Suppressor macrophage treated with lipopolysaccharide for 1 hour (primary cell): ENCODE measurements at regions not wholly inside any gene's neighbourhood (a gene's known extent, or its start where the extent isn't known, plus 50 kb on each side); places are given as distances from the start of the nearest gene placed in this dataset.
"Not testable (repeated sequence)": the region's sequence is repeated elsewhere in the genome, so short reads cannot be mapped to it uniquely, and the experiment has no call there.

Experiments used
- DNase-seq, 3 donors: peaks; one replicate each; pipeline ENCODE4 v3.0.0-alpha.2; 2020 to 2022

- no peak for DNase-seq
Observed at GRCh38 chr3:16708285-16708684, 103.1 kb upstream of the DAZL start.

GRCh38 chr3:16711691-16712090 is 106.5 kb upstream of the DAZL start:
- not testable (repeated sequence) for DNase-seq

GRCh38 chr3:16715281-16715680 is 110.1 kb upstream of the DAZL start:
- no peak for DNase-seq

GRCh38 chr3:16719426-16719825 is 114.2 kb upstream of the DAZL start:
- DNase-seq = no peak

GRCh38 chr3:16720367-16720940 is 115.2 kb upstream of the DAZL start:
- no peak for DNase-seq

GRCh38 chr3:16721494-16721893 is 116.3 kb upstream of the DAZL start:
- no peak for DNase-seq

GRCh38 chr3:16723978-16724377 is 118.8 kb upstream of the DAZL start:
- DNase-seq = no peak

GRCh38 chr3:16724487-16724886 is 119.3 kb upstream of the DAZL start:
- DNase-seq = no peak

- DNase-seq = no peak
Observed at GRCh38 chr3:16725972-16726371, 120.7 kb upstream of the DAZL start.

GRCh38 chr3:16728770-16729745 is 123.8 kb upstream of the DAZL start:
- DNase-seq = no peak

GRCh38 chr3:16738451-16738850 is 133.2 kb upstream of the DAZL start:
- no peak for DNase-seq

- no peak for DNase-seq
Observed at GRCh38 chr3:16739541-16740105, 134.4 kb upstream of the DAZL start.

- no peak for DNase-seq
Observed at GRCh38 chr3:16740515-16740914, 135.3 kb upstream of the DAZL start.

- peak; percentile 9 to 52 (median 14) for DNase-seq
Observed at GRCh38 chr3:16741103-16741758, 136.0 kb upstream of the DAZL start.

GRCh38 chr3:16741890-16742289 is 136.7 kb upstream of the DAZL start:
- DNase-seq = peak; percentile 70 to 92 (median 78)

GRCh38 chr3:16743276-16743675 is 138.1 kb upstream of the DAZL start:
- DNase-seq = peak in 2 of 3 donors; percentile 41 to 48

GRCh38 chr3:16759227-16759903 is 125.4 kb upstream of the PLCL2 start:
- DNase-seq = no peak

GRCh38 chr3:16761571-16761970 is 123.2 kb upstream of the PLCL2 start:
- no peak for DNase-seq

GRCh38 chr3:16765661-16766060 is 119.1 kb upstream of the PLCL2 start:
- no peak for DNase-seq

- DNase-seq = no peak
Observed at GRCh38 chr3:16767006-16767405, 117.7 kb upstream of the PLCL2 start.

- peak; percentile 10 to 23 (median 19) for DNase-seq
Observed at GRCh38 chr3:16768014-16768413, 116.7 kb upstream of the PLCL2 start.

GRCh38 chr3:16768956-16769355 is 115.8 kb upstream of the PLCL2 start:
- no peak for DNase-seq

- peak in 1 of 3 donors; percentile 6 for DNase-seq
Observed at GRCh38 chr3:16769525-16769924, 115.2 kb upstream of the PLCL2 start.
